OCI-LY1 (cell line): ENCODE measurements at regions not wholly inside any gene's neighbourhood (a gene's known extent, or its start where the extent isn't known, plus 50 kb on each side); places are given as distances from the start of the nearest gene placed in this dataset.

ENCODE experiments used
- CTCF ChIP-seq: fragments of 200-600 bp; sonication (generic), shearing (Covaris generic); IDR thresholded peaks from 2 replicates; pipeline ENCODE4 v1.5.1; 2017; ENCODE audit warnings: mild to moderate bottlenecking, antibody characterized with exemption, low read length, moderate library complexity, mixed read lengths
- EZH2 ChIP-seq: fragments of 200-600 bp; sonication (generic), shearing (Covaris generic); IDR thresholded peaks from 2 replicates; pipeline ENCODE4 v1.8.0; 2017; ENCODE audit warnings: borderline replicate concordance, mixed run types, mild to moderate bottlenecking, antibody characterized with exemption, low read length, moderate library complexity, mixed read lengths

GRCh38 chr11:123377355-123377754 lies 52.7 kb upstream of the GRAMD1B start:
- TF ChIP-seq CTCF (no peak), EZH2 (no peak)
